ENCODE measurements at regions not wholly inside any gene's neighbourhood (a gene's known extent, or its start where the extent isn't known, plus 50 kb on each side); places are given as distances from the start of the nearest gene placed in this dataset.

GRCh38 chr12:54128416-54128815 lies 60.4 kb downstream of the SMUG1 start:
- TF ChIP-seq EZH2 (IDR thresholded peaks at IDR 0.05) (no peak), POLR2AphosphoS5 (IDR thresholded peaks at IDR 0.05; ENCODE audit: borderline replicate concordance, low read depth, low read length) (no peak), FOXP2 (optimal IDR thresholded peaks at IDR 0.05; ENCODE audit: control extremely low read depth, extremely low read length, insufficient read depth) (no peak)

All from SK-N-MC (cell line).